ENCODE measurements at regions not wholly inside any gene's neighbourhood (a gene's known extent, or its start where the extent isn't known, plus 50 kb on each side); places are given as distances from the start of the nearest gene placed in this dataset.

DNA sequence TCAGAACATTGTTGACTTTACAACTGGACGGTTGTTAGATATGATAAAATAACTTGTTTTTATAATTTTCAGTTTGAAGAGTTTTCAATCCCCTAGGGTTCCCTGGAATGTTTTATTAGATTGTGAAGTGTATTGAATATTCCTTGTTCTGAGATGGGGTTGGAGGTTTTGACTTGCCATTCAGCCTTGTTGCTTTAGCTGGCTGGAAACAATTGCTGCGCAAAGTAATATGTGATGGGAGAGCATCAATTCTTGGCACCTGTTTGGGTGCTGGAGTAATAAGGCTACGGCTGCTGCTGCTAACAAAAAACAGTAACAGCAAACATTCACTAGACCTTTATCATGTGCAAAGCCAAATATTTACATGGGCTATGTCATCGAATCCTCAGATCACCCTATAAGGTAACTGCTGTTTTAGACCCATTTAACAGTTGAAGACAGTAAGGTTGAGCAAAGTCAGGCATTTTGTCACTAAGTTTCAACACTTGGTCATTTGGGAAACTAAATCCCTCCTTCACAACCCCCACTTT is 241.0 kb upstream of the TBX3 start:
- POLR2A ChIA-PET = no interaction called here
- TF ChIP-seq MYC (IDR thresholded peaks at IDR 0.05; ENCODE audit: borderline replicate concordance, low read length) (no peak), PHF8 (IDR thresholded peaks at IDR 0.05; ENCODE audit: borderline replicate concordance, low read depth) (no peak), CHD4 (IDR thresholded peaks at IDR 0.05; ENCODE audit: borderline replicate concordance) (no peak)
- TF ChIP-seq, protein P1, sequence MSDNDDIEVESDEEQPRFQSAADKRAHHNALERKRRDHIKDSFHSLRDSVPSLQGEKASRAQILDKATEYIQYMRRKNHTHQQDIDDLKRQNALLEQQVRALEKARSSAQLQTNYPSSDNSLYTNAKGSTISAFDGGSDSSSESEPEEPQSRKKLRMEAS (IDR thresholded peaks at IDR 0.05) = no peak
- Histone ChIP-seq H3K27ac (no peak overlapping the region), H3K4me1 (peaks cover 13% of the 10 kb centered on the region), H3K4me2 (no peak overlapping the region), H3K9me3 (peaks cover 6% of the 10 kb centered on the region; the same call in 1 of the 3 replicates), H3K4me3 (no peak overlapping the region)
- 70% methylated on average over 4 of the region's 4 CpGs for WGBS (ENCODE audit: missing lambda C conversion rate)
- no peak for FAIRE-seq
- no peak for ATAC-seq
- DNase-seq (ENCODE audit: low read depth in 1 of 2, low spot score in 1 of 2) = no peak
- CTCF ChIA-PET = no interaction called here

DNA sequence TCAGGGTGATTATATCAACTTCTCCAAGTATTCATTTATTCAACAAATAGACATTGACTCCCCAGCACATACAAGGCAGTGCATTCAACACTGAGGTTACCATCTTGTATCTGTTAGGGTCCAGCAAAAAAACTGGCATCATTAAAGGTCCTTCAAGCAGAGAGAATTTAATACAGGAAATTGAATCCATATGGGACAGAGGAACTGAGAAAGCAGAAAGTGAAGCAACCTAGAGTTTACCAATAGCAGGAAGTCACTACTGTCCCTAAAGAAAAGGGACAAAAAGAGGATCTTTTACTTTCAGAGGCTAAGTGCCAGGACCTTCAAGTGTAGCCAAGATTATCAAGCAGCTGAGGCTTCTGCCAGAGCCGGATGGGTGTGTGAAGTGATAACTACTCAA is 237.8 kb upstream of the TBX3 start:
- Histone ChIP-seq H3K4me3 (no peak overlapping the region), H3K9me3 (peaks cover 6% of the 10 kb centered on the region; the same call in 1 of the 3 replicates), H3K27ac (peak overlapping the region; percentile 77 to 86; a peak in 4 of 6 replicates), H3K4me1 (peaks cover 46% of the 10 kb centered on the region), H3K4me2 (no peak overlapping the region)
- POLR2A ChIA-PET = no interaction called here
- CTCF ChIA-PET = interaction anchor here (0.5 to 4.8 kb wide), 4 partner anchors 9 to 238 kb away, joined by 3 to 24 read pairs (median 5); partner anchors contain the start of gene TBX3
- TF ChIP-seq ZSCAN20 (CRISPR knock-in tag; IDR thresholded peaks at IDR 0.05) (no peak), FOSL2 (IDR thresholded peaks at IDR 0.05) (no peak), FOSL2 (CRISPR knock-in tag; IDR thresholded peaks at IDR 0.05) (no peak), BHLHE40 (IDR thresholded peaks at IDR 0.05; ENCODE audit: low read depth, low read length) (no peak), EP300 (IDR thresholded peaks at IDR 0.05) (no peak), RNF2 (IDR thresholded peaks at IDR 0.05; ENCODE audit: borderline replicate concordance, low read depth) (no peak), JUN (IDR thresholded peaks at IDR 0.05) (no peak), EHF (CRISPR knock-in tag; IDR thresholded peaks at IDR 0.05) (no peak), POLR2A (IDR thresholded peaks at IDR 0.05; ENCODE audit: low read length) (no peak), HDAC2 (IDR thresholded peaks at IDR 0.05) (no peak), KDM1A (IDR thresholded peaks at IDR 0.05; ENCODE audit: low read depth) (no peak), MYC (IDR thresholded peaks at IDR 0.05; ENCODE audit: borderline replicate concordance, low read length) (no peak), RAD21 (conservative IDR thresholded peaks at IDR 0.05 in 1 of 2, IDR thresholded peaks at IDR 0.05 in 1 of 2) (no peak), TP53 (CRISPR knock-in tag; IDR thresholded peaks at IDR 0.05) (no peak), JUNB (IDR thresholded peaks at IDR 0.05) (no peak), CHD4 (IDR thresholded peaks at IDR 0.05; ENCODE audit: borderline replicate concordance) (no peak), RFX5 (IDR thresholded peaks at IDR 0.05) (no peak), HEYL (CRISPR knock-in tag; IDR thresholded peaks at IDR 0.05) (no peak)
- TF ChIP-seq, protein P2, sequence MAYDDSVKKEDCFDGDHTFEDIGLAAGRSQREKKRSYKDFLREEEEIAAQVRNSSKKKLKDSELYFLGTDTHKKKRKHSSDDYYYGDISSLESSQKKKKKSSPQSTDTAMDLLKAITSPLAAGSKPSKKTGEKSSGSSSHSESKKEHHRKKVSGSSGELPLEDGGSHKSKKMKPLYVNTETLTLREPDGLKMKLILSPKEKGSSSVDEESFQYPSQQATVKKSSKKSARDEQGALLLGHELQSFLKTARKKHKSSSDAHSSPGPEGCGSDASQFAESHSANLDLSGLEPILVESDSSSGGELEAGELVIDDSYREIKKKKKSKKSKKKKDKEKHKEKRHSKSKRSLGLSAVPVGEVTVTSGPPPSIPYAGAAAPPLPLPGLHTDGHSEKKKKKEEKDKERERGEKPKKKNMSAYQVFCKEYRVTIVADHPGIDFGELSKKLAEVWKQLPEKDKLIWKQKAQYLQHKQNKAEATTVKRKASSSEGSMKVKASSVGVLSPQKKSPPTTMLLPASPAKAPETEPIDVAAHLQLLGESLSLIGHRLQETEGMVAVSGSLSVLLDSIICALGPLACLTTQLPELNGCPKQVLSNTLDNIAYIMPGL (CRISPR knock-in tag; IDR thresholded peaks at IDR 0.05; ENCODE audit: borderline replicate concordance) = no peak
- TF ChIP-seq, protein P3, sequence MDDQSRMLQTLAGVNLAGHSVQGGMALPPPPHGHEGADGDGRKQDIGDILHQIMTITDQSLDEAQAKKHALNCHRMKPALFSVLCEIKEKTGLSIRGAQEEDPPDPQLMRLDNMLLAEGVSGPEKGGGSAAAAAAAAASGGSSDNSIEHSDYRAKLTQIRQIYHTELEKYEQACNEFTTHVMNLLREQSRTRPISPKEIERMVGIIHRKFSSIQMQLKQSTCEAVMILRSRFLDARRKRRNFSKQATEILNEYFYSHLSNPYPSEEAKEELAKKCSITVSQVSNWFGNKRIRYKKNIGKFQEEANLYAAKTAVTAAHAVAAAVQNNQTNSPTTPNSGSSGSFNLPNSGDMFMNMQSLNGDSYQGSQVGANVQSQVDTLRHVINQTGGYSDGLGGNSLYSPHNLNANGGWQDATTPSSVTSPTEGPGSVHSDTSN (IDR thresholded peaks at IDR 0.05) = no peak
- TF ChIP-seq, protein P4, sequence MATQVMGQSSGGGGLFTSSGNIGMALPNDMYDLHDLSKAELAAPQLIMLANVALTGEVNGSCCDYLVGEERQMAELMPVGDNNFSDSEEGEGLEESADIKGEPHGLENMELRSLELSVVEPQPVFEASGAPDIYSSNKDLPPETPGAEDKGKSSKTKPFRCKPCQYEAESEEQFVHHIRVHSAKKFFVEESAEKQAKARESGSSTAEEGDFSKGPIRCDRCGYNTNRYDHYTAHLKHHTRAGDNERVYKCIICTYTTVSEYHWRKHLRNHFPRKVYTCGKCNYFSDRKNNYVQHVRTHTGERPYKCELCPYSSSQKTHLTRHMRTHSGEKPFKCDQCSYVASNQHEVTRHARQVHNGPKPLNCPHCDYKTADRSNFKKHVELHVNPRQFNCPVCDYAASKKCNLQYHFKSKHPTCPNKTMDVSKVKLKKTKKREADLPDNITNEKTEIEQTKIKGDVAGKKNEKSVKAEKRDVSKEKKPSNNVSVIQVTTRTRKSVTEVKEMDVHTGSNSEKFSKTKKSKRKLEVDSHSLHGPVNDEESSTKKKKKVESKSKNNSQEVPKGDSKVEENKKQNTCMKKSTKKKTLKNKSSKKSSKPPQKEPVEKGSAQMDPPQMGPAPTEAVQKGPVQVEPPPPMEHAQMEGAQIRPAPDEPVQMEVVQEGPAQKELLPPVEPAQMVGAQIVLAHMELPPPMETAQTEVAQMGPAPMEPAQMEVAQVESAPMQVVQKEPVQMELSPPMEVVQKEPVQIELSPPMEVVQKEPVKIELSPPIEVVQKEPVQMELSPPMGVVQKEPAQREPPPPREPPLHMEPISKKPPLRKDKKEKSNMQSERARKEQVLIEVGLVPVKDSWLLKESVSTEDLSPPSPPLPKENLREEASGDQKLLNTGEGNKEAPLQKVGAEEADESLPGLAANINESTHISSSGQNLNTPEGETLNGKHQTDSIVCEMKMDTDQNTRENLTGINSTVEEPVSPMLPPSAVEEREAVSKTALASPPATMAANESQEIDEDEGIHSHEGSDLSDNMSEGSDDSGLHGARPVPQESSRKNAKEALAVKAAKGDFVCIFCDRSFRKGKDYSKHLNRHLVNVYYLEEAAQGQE (IDR thresholded peaks at IDR 0.05) = no peak
- FAIRE-seq (no peak), DNase-seq (ENCODE audit: low read depth in 1 of 2, low spot score in 1 of 2) (no peak), ATAC-seq (no peak)
- 72% methylated on average over 1 of the region's 1 CpG for WGBS (ENCODE audit: missing lambda C conversion rate)

Data from A549 (cell line).